Superior temporal gyrus (tissue), 1 donor: ENCODE measurements at regions not wholly inside any gene's neighbourhood (a gene's known extent, or its start where the extent isn't known, plus 50 kb on each side); places are given as distances from the start of the nearest gene placed in this dataset.
"Not testable (repeated sequence)": the region's sequence is repeated elsewhere in the genome, so short reads cannot be mapped to it uniquely, and the experiment has no call there.

Experiments
- DNase-seq: peaks from one replicate; pipeline ENCODE4 v3.0.0-alpha.2; 2016; ENCODE audit errors: extremely low spot score

- DNase-seq: no peak
Observed at GRCh38 chr3:113377158-113377557, 64.1 kb downstream of the CFAP44 start.

- DNase-seq: peak; percentile 42
Observed at GRCh38 chr3:113374078-113374477, 67.2 kb downstream of the CFAP44 start.

GRCh38 chr3:113366800-113367199 is 74.5 kb downstream of the CFAP44 start:
- not testable (repeated sequence) for DNase-seq

GRCh38 chr3:113355340-113355739 is 86.0 kb downstream of the CFAP44 start:
- not testable (repeated sequence) for DNase-seq

GRCh38 chr3:113354307-113354706 is 87.0 kb downstream of the CFAP44 start:
- no peak for DNase-seq

- no peak for DNase-seq
Observed at GRCh38 chr3:113353678-113354077, 87.6 kb downstream of the CFAP44 start.

- DNase-seq: no peak
Observed at GRCh38 chr3:113340785-113341184, 100.5 kb downstream of the CFAP44 start.

- DNase-seq: no peak
Observed at GRCh38 chr3:113339616-113340244, 101.6 kb downstream of the CFAP44 start.
